CD4-positive, alpha-beta T cell treated with Interleukin-15 for 4 hours (primary cell): ENCODE measurements at regions not wholly inside any gene's neighbourhood (a gene's known extent, or its start where the extent isn't known, plus 50 kb on each side); places are given as distances from the start of the nearest gene placed in this dataset.

Experiments used
- DNase-seq: peaks from one replicate; pipeline ENCODE4 v3.0.0-alpha.2; 2020; ENCODE audit warnings: low spot score

DNA sequence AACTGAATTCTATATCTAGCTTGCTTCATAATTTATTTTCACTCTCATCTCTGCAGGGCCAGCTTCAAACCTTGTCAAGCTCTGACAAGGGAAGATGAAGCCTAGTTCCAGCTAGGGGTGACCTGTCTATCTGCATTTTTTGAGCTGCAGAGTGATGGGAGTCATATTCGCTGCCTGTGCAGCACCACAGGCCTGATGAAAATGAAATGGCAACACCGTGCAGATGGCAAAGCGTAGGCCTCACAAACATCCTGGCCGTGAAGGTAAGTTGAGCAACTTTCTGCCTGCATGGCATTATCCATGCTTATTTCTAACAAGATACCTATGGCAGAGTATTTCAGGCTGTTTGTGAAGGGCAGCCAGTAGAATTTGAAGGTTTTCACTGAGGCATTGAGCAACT is 86.4 kb upstream of the C1QTNF9B start:
- no peak for DNase-seq

DNA sequence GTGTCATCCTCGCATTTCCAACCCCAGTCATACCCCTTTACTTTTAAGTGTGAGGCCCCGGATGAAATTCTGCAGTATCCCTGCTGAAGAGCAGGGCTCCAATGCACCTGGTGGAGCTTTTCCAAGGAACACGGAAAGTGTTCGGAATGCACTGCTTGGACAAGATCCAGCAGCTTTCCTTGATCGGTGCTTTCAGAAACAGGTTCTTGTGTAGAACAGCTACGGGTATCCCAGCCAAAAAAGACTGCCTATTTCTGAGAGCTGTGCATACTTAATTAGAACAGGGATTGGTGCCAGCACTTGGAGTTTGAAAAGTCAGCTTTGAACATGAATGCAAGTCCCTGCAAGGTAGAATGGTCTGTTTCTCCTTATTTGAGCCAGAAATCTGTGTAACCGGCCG is 87.2 kb upstream of the C1QTNF9B start:
- DNase-seq = no peak

DNA sequence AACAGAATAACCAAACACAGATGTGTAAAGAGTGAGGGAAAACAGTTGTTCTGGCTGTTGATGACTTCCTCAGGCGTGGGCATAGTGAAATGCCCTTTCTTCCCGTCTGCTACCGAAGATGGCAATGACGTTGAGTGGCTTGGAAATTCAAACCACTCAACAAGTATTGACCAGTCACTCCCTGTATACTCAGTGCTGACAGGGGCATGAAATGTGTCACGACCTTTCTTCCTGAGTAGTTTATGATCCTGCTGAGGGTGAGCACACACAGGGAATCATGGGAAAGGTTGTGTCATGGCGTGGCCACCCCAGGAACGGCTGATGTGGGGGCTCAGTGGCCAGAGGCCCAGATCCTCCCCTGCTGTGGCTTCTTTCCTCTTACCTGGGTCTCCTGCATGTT is 87.8 kb upstream of the C1QTNF9B start:
- DNase-seq = no peak

DNA sequence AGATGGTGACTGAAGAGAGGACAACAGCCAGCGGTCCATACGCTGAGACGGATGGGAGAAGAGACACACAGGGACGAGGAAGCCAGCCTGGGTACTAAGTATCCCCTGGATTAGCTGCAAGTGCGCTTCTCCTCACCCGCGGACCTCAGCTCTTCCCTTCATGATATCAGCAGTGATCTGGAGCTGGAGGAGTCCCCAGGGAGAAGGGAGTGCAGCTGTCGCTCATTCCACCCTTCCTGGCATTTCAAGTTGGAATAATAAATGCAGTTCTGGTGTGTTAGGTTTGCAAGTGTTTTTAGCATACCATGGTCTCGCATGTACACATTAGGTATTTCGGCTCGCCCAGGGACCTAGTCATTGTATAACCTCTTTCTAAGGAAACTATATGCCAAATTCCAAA is 88.5 kb upstream of the C1QTNF9B start:
- no peak for DNase-seq

DNA sequence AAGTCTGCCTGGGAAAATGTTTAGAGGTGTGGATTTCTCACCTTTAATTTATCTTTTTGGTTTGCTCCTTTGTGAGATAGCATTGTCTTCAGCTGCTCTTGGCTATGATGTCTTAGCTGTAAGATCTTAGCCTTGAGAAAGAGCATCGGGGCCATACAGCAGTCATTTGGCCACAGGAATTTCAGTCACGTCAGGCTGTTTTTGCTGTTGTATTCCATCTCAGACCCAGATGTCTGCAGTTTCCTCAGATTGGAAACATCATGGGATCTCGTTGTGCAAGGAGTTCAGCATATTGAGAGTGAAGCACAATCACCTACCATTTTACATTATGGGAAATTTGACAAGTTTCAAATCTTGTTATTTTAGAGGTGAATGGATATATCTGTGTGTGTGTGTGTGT is 89.3 kb upstream of the C1QTNF9B start:
- DNase-seq = no peak

DNA sequence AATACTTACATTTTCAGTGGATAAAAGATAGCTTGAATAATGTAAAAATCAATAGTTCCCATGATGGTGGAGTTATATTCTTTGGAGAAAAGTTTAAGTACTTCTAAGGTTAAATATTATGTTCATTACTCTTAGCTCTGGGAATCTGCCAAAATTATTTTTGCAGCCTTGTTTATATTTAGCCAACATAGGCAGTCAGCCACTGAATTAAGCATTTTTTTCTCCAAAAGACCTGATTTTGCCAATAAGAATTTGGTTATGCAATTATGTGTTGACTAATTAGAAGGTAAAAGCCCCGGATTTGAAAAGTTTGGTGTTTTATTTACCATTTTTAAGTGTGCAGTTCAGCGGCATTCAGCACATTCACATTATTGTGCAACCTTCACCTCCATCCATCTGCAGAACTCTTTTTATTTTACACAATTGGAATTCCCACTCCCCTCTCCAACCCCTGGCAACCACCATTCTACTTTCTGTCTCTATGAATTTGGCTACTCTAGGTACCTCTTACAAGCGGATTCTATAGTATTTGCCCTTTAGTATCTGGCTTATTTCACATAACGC is 90.1 kb upstream of the C1QTNF9B start:
- DNase-seq = no peak

DNA sequence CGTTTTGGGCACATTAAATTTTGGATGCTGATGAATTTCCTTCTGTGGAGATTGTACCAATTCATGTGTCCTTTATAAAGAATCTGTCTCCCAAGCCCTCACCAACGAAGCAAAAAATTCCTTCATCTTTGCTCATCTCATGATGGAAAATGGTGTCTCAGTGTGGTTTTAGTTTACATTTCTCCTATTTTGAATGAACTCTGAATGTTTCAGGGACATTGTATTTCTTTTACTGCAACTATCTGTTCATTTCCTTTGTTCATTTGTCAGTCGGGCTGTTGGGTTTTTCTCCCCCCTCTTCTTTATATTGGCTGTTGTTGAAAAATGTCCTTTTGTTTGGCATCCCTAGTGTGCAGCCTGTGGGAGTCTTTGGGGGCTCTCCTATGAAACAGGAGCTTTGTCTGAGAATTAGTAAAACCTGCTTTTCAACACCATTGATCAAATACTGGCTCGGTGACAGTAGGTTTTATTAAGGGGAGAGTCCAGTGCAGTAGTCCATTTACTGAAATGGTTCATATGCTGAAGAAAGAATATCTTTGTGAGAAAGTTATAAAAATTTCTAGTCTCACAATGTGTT is 91.3 kb upstream of the C1QTNF9B start:
- no peak for DNase-seq

DNA sequence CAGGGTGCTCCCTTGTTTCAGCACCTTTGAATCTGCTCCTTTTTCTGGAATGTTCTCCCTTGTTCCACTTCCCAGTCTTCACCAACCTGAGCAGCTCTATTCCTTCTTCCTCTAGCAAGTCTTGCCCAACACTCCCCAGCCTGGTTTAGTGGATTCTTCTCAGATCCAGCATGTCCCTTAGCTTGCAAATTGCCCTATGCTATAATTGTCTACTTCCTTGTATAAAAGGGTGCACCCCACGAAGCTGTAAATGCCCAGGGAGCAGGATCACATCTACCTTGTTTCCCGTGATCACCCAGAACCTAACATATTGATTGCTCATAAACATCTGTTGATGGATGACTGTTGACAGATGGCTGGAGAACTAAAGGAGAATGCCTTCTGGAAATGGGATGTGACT is 93.2 kb upstream of the C1QTNF9B start:
- DNase-seq = no peak

DNA sequence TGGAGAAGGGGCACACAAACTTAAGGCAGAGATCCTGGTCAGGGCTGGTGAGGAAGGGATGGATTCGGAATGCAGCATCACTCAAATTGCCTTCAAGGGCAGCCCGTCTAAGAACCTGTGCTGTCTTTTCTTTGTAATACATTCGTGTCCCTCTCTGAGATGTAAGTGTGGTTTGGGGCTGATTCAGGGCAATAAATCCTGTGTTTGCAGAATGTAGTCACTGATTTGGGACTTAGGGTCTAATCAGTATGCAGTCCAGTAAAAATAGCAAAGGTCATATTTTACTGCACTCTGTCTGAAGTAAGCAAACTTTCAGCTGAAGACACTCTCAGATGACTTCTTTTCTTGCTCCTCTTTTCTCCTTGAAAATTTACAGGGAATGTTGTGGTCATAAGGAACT is 93.8 kb upstream of the C1QTNF9B start:
- DNase-seq = no peak

DNA sequence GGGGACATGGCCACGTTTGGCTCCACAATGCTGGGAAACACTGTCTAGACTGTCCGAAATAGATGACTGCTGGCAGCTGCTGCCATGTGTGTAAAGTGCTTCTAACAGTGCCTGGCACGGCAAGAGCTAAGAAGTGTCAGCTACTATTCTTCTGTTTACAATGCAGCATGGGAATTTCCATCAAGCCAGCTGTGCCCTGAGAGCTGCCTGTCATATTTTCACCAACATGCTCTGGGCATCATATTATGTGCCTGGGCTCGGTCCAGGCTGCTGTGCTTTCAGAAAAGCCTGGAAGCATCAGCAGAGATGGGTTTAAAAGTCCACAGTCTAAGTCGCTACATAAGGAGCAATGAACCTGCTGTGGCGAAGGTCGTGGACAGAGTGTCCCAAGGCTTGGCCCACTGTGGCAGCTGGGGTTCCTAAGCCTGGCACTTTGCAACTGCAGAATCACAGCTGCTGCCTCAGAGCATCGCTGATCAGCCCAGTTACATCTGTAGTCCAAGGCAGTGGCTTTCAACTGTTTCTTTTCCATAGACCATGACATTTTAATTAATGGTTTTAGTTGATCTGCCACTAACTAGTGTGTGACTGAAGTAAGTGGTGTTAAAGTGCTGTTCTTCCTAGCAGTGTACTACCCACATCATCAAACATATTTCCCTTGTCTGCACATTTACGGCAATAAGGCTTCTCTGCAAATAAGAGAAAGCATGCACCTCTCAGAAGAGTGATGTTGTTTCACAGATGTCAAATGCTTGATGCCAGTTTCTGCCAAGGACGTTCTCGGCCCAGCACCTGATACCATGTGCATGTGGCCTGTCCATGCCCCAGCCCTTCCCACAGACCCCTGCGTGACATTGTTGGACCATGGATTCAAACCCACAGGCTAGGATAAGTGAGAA is 95.7 kb upstream of the C1QTNF9B start:
- no peak for DNase-seq

DNA sequence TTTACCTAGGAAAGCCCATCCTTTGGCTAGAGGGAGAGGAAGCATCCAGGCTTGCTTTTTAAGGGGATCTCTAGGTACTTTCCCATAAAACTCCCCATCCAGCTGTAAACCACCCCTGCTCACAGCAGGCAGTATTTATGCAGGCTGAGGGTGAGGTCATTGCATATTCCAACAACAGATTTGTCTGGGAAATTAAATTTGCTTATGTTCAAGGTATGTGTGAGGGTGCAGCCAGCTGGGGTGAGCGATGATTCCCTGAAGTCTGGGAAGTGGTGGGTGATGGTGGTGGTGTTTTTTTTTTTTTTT is 96.3 kb upstream of the C1QTNF9B start:
- no peak for DNase-seq

DNA sequence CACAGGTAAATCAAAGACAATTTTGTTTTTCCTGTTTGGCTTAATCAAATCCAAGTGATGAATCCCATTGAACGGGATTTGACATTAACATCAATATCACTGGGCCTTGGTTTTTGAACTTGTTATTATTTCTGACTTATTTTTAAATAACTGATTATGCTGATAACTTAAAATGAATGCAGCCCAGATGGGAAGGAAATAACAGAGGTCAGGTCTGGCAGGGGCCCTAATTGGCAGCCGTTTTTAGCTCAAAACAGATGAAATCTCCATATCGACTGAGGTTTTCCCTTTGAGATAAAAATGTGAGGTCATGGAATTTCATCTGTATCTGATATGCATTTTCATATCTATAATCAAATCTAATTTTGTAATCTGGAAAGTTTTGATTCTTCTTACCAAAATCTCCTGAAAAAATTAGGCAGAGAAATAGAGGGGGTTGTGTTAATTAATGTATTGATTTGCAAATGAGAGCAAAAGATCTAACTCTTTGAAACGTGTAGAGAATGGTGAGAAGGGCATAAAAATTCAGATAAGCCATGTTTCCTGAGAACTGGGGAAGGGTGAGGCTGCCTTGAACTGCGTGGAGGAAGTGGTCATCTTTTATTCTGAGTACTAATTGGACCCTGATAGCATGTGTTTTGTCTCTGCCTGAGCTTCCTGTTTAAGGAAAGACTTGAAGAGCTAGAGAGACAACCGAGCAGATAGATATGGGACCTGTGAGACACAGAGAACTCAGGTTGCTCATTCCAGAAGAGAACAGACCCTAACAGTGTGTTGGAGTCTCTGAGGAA is 98.2 kb upstream of the C1QTNF9B start:
- no peak for DNase-seq

DNA sequence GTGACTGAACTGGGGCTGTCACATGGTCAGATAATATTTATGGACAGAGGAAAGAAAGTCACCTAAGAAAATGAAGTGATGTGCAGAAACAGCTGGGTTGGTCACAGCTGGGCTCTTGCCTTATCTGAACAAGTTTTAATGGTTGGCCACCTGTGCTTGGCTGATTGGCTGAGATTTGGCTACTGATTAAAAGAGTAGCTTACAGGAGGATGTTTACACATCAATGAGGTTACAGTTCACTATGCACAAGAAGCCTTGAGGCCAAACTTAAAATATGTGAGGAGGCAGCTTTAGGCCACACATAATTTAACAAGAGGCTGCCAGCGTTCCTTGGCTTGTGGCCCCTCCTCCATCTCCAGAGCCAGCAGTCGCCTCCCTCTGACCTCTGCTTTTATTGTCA is 99.2 kb upstream of the C1QTNF9B start:
- no peak for DNase-seq

DNA sequence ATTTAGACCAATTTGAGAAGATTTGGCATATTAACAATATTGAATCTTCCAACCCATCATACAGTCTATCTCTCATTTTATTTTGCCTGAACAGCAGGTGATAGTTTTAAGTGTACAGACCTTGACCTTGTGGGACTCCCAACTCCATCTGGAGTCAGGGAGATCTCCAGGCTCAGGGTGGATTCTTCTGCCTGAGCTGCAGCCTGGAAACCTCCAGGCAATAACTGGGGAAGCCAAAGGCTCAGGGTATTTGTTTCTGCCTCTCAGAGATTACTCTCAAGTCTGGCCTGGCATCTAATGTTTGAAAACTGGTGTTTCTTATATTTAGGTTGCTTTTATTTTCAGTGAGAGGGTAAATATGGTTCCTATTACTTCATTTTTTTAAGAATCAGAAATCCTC is 102.1 kb upstream of the C1QTNF9B start:
- DNase-seq = no peak

DNA sequence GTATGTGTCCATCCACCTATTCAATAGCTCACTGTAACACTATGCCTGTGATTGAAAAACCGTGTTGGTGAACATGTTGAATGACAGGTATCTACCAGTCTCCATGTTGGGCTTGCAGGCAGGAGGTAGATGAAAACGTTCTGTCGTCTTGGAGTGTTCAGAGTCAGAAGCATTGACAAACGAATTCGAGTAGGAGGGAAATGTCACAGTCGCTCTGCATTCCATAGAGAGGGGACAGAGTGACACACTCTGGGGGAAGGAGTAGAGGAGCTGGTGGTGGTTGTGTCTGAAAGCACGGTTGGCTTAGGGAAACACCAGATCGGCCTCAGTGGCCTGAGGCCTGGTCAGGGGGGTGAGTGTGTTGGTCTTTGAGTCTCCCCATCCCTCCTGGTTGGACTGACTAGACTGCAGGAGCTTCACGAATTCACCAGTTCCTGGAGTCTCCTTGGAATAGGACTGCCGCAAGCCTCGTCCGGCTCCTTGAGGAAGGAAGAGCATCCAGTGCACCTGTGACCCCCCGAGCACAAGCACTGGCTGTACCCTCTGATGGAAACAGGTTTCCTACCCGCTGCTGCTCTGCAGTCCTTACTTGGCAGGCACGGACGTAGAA is 105.0 kb upstream of the C1QTNF9B start:
- DNase-seq = no peak

DNA sequence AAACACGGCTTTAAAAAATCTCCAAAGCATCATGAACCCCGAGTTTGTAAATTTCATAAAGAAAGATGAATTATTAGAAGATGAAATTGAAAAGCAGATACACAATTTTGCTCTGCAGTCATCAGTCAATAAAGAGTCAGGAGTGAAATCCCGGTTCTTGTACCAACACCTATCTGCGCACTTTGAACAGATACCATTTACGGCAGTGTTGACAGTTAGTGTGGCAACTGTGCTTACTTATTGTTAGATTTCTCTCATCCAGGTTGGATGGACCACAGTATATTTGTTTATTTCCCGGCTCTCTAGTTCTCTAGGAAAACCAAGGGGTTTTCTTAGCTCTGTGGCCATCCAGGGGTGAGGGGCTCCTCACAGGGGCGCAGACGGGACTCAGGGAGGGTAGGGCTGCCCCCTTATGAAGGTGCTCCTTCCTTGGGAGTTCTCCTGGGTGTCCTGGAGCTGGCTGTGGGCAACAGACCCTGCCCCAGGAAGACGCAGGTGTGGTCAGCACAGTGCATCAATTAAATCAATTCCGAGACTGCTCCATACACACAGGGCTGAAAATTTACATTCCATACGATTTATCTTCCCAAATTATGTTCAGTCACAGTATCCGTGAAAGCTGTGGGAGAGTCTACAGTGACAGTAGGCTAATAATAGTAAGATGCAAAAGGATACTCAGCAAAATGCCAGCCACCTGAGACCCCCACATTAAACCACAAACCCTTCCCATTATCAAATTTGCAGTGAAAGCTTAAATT is 107.0 kb upstream of the C1QTNF9B start:
- no peak for DNase-seq

DNA sequence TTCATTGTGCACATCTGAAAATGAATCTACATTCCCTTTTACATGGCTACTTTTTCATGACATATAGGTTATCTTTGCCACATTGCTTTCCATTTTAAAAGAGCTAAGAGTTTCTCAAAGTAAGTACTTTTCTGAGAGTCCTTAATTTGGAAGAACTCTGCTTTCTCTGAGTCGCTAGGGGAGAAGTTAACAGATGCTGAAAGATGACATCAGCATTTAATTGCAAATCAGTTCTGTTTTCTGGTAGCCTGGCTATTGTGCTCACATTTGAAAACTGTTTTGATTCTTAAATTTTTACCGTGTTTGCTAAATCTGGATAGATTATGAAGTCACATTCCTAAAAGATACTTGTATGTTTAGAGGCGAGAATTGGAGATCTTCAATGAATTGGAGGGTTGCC is 107.7 kb upstream of the C1QTNF9B start:
- DNase-seq = no peak

DNA sequence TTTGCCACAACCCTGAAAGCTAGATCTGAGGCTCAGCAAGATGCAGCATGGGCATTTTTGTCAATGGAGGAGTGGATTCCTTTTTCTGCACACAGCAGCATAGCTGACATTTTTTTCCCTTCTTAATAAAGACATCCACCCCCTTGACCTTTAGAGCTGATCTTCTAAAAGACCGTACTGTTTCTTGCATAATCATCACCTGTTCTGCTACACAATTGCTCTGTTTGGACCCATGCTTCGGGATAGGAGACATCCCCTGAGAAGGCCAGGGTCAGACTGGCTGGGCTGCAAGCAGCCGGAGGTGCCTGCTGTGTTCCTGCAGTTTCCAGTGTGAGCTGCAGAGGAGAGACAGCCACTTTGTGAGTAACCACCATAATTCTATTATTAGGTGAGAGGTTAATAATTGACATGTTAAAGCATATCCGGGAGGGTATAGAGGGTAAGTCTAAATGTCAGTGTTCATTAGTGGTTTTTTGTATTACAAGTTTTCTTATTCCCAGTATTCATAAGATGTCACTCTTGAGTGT is 108.5 kb upstream of the C1QTNF9B start:
- no peak for DNase-seq

DNA sequence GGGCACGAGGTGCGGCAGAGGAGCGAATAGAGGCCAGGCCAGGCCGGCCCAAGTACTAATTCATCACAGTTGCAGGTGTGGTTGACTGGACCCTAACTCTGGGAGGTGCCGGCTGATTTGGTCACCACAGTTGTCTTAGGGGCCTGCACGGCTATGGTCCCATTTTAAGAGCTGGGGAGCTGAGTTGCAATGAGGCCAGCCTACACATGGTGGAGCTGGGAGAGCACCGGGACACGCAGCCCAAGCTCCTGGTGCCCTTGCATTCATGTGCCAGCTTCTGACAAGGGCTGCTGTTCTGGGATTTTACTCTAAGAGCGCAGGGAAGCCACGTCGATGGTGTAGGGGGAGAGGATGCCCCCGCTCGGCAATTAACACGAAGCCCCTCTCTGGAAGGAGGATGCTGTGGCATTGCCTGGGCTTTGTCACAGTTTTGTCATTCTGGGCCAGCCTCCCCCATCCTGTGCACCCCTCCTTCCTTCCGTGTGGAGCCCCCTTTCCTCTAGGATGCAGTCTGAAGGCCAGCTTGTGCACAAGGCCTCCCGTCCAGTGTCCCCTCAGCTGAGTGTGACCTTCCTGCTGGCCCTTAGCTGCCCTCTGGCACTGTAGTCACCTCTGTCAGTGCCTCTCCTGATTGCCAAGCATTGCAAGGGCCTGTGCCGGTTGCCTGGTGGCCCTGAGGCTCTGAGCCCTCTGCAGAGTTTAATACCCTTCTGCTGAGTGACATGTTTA is 109.4 kb upstream of the C1QTNF9B start:
- DNase-seq = no peak

DNA sequence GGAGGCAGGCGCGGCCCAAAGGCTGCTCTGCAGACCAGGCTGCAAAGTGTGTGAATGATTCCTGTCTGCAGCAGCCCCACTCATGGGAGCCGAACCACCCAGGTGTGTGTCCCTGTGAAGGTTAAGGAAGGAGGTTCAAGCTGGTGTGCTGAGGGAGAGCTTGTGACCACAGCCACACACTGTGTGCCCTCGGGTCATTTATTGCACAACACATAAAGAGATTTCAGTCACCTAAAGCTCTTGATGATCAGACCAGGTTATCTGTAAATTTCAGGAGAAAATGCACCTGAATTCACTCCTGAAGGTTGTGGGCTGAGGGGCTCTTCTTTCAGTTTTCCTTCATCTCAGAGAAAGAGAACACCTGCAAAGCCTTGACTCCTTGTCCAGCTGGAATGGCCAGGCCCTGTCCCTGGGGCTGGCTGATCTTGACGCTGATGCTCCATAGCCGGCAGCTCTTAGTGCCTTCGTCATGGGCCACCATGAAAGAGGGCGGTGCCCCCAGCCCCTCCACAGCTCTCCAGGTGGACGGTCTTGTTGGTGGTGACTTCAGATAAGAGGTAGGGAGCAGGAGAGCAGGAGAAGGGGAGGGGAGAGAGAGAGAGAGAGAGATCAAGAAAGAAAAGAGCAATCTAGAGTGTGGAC is 110.8 kb upstream of the C1QTNF9B start:
- no peak for DNase-seq
